MM.1S (cell line): ENCODE measurements at regions not wholly inside any gene's neighbourhood (a gene's known extent, or its start where the extent isn't known, plus 50 kb on each side); places are given as distances from the start of the nearest gene placed in this dataset.

Source experiments
- DNase-seq: peaks from one replicate; pipeline ENCODE4 v3.0.0-alpha.2; 2015
- H2AFZ ChIP-seq: fragments of 300-600 bp; sonication (generic); 2 replicates; pipeline ENCODE4 v1.6.0; 2016; ENCODE audit warnings: antibody characterized with exemption, low read length
- H3F3A ChIP-seq: fragments of 300-600 bp; sonication (generic); 2 replicates; pipeline ENCODE4 v1.6.1; 2016; ENCODE audit warnings: mild to moderate bottlenecking, antibody characterized with exemption, low read length, moderate library complexity, mixed read lengths; ENCODE audit not compliant: insufficient read depth
- H3K27ac ChIP-seq: fragments of 300-600 bp; sonication (generic); 2 replicates; pipeline ENCODE4 v1.5.1; 2016; ENCODE audit warnings: mild to moderate bottlenecking, low read length
- H3K27me3 ChIP-seq: fragments of 300-600 bp; sonication (generic); replicated peaks from 2 replicates; pipeline ENCODE4 v1.6.0; 2016; ENCODE audit warnings: low read length; ENCODE audit not compliant: insufficient read depth
- H3K36me3 ChIP-seq: fragments of 300-600 bp; sonication (generic); replicated peaks from 2 replicates; pipeline ENCODE4 v1.6.1; 2016; ENCODE audit warnings: mild to moderate bottlenecking, low read length, mixed read lengths; ENCODE audit not compliant: insufficient read depth
- H3K4me1 ChIP-seq: fragments of 300-600 bp; sonication (generic); 2 replicates; pipeline ENCODE4 v1.6.1; 2016; ENCODE audit warnings: low read length, mixed read lengths
- H3K4me2 ChIP-seq: fragments of 300-600 bp; sonication (generic); 2 replicates; pipeline ENCODE4 v1.6.0; 2016; ENCODE audit warnings: low read depth, low read length
- H3K4me3 ChIP-seq: fragments of 300-600 bp; sonication (generic); 2 replicates; pipeline ENCODE4 v1.5.1; 2016; ENCODE audit warnings: low read length, mixed read lengths
- H3K79me2 ChIP-seq: fragments of 300-600 bp; sonication (generic); 2 replicates; pipeline ENCODE4 v1.6.1; 2016; ENCODE audit warnings: mixed run types, low read length, mixed read lengths
- H3K9ac ChIP-seq: fragments of 300-600 bp; sonication (generic); 2 replicates; pipeline ENCODE4 v1.6.1; 2016; ENCODE audit warnings: low read length, mixed read lengths
- H3K9me2 ChIP-seq: fragments of 300-600 bp; sonication (generic); replicated peaks from 2 replicates; pipeline ENCODE4 v1.6.1; 2016; ENCODE audit warnings: mild to moderate bottlenecking, low read length, mixed read lengths; ENCODE audit not compliant: insufficient read depth
- H3K9me3 ChIP-seq: fragments of 300-600 bp; sonication (generic); replicated peaks from 2 replicates; pipeline ENCODE4 v1.6.1; 2016; ENCODE audit warnings: mild to moderate bottlenecking, low read length, mixed read lengths; ENCODE audit not compliant: insufficient read depth
- H4K20me1 ChIP-seq: fragments of 300-600 bp; sonication (generic); 2 replicates; pipeline ENCODE4 v1.6.1; 2016; ENCODE audit warnings: mild to moderate bottlenecking, low read length, moderate library complexity, mixed read lengths; ENCODE audit not compliant: insufficient read depth
- EZH2 ChIP-seq: fragments of 300-600 bp; sonication (generic); optimal IDR thresholded peaks from 2 replicates; pipeline ENCODE3; 2017; ENCODE audit warnings: low read depth, mild to moderate bottlenecking, antibody characterized with exemption, low read length, mixed read lengths
- EZH2phosphoT487 ChIP-seq: fragments of 300-600 bp; sonication (generic); IDR thresholded peaks from 2 replicates; pipeline ENCODE4 v1.6.1; 2018; ENCODE audit warnings: antibody characterized with exemption, low read length
- TF ChIP-seq, protein P1 (sequence below): fragments of 300-600 bp; sonication (generic); IDR thresholded peaks from 2 replicates; pipeline ENCODE4 v1.5.1; 2016; ENCODE audit warnings: antibody characterized with exemption, low read length, mixed read lengths

- H3K9ac ChIP-seq, result no peak overlapping the region
- no peak overlapping the region for H2AFZ ChIP-seq
- no peak for DNase-seq
- H3K4me3 ChIP-seq, result no peak overlapping the region
- no peaks in the 10 kb centered on the region for H3K4me1 ChIP-seq
- H3K4me2 ChIP-seq, result no peak overlapping the region
- no peaks in the 10 kb centered on the region for H4K20me1 ChIP-seq
- no peaks in the 10 kb centered on the region for H3K9me2 ChIP-seq
- TF ChIP-seq, protein P1, sequence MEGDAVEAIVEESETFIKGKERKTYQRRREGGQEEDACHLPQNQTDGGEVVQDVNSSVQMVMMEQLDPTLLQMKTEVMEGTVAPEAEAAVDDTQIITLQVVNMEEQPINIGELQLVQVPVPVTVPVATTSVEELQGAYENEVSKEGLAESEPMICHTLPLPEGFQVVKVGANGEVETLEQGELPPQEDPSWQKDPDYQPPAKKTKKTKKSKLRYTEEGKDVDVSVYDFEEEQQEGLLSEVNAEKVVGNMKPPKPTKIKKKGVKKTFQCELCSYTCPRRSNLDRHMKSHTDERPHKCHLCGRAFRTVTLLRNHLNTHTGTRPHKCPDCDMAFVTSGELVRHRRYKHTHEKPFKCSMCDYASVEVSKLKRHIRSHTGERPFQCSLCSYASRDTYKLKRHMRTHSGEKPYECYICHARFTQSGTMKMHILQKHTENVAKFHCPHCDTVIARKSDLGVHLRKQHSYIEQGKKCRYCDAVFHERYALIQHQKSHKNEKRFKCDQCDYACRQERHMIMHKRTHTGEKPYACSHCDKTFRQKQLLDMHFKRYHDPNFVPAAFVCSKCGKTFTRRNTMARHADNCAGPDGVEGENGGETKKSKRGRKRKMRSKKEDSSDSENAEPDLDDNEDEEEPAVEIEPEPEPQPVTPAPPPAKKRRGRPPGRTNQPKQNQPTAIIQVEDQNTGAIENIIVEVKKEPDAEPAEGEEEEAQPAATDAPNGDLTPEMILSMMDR, result no peak
- no peak for TF ChIP-seq EZH2
- no peak for TF ChIP-seq EZH2phosphoT487
- H3K9me3 ChIP-seq, result no peaks in the 10 kb centered on the region
- H3K27ac ChIP-seq, result no peak overlapping the region
- H3K27me3 ChIP-seq, result no peaks in the 10 kb centered on the region
- H3F3A ChIP-seq, result no peaks in the 10 kb centered on the region
- no peaks in the 10 kb centered on the region for H3K36me3 ChIP-seq
- H3K79me2 ChIP-seq, result no peaks in the 10 kb centered on the region
Observed at GRCh38 chr17:53942898-53943297, 120.2 kb downstream of the KIF2B start.

GRCh38 chr17:53948323-53948722 is 125.6 kb downstream of the KIF2B start:
- no peak for DNase-seq
- H3K27me3 ChIP-seq, result no peaks in the 10 kb centered on the region
- no peaks in the 10 kb centered on the region for H4K20me1 ChIP-seq
- no peak overlapping the region for H3K27ac ChIP-seq
- H3K9me2 ChIP-seq, result no peaks in the 10 kb centered on the region
- H3K4me2 ChIP-seq, result no peak overlapping the region
- no peaks in the 10 kb centered on the region for H3K79me2 ChIP-seq
- H3K4me3 ChIP-seq, result no peak overlapping the region
- no peaks in the 10 kb centered on the region for H3K4me1 ChIP-seq
- H3K9ac ChIP-seq, result no peak overlapping the region
- H3K36me3 ChIP-seq, result no peaks in the 10 kb centered on the region
- no peaks in the 10 kb centered on the region for H3K9me3 ChIP-seq
- no peak overlapping the region for H2AFZ ChIP-seq
- TF ChIP-seq EZH2phosphoT487 (no peak), EZH2 (no peak)
- TF ChIP-seq, protein P1, result no peak
- no peaks in the 10 kb centered on the region for H3F3A ChIP-seq

GRCh38 chr17:53949473-53950090 is 126.9 kb downstream of the KIF2B start:
- DNase-seq, result no peak
- Histone ChIP-seq H3K27ac (no peak overlapping the region), H3K4me2 (no peak overlapping the region), H3K79me2 (no peaks in the 10 kb centered on the region), H3K27me3 (no peaks in the 10 kb centered on the region), H3K9me3 (no peaks in the 10 kb centered on the region), H3K4me1 (no peaks in the 10 kb centered on the region), H3K36me3 (no peaks in the 10 kb centered on the region), H3K4me3 (no peak overlapping the region), H3F3A (no peaks in the 10 kb centered on the region), H2AFZ (no peak overlapping the region), H3K9me2 (no peaks in the 10 kb centered on the region), H3K9ac (no peak overlapping the region), H4K20me1 (no peaks in the 10 kb centered on the region)
- TF ChIP-seq, protein P1, result no peak
- no peak for TF ChIP-seq EZH2phosphoT487
- no peak for TF ChIP-seq EZH2
